Keratinocyte (primary cell): ENCODE measurements at regions not wholly inside any gene's neighbourhood (a gene's known extent, or its start where the extent isn't known, plus 50 kb on each side); places are given as distances from the start of the nearest gene placed in this dataset.

Source experiments
- EZH2 ChIP-seq: IDR thresholded peaks from one replicate; pipeline ENCODE4 v1.6.1; 2012; ENCODE audit warnings: inconsistent platforms, mild to moderate bottlenecking, low read length, moderate library complexity
- TF ChIP-seq, protein P1 (sequence below), 3 experiments: IDR thresholded peaks in 1 of 3; conservative IDR thresholded peaks in 1 of 3; optimal IDR thresholded peaks in 1 of 3; 2 replicates in 2 of 3; 3 replicates in 1 of 3; pipeline versions ENCODE3 to v1.5.1; 2011; ENCODE audit warnings: low read length in 3 of 3, mild to moderate bottlenecking in 3 of 3, moderate library complexity in 2 of 3, control low read depth in 1 of 3, inconsistent platforms in 1 of 3; ENCODE audit not compliant: insufficient read depth in 2 of 3; ENCODE audit errors: extremely low read depth in 1 of 3

GRCh38 chr12:107512391-107512790, 173.2 kb upstream of the PWP1 start:
- TF ChIP-seq, protein P1, sequence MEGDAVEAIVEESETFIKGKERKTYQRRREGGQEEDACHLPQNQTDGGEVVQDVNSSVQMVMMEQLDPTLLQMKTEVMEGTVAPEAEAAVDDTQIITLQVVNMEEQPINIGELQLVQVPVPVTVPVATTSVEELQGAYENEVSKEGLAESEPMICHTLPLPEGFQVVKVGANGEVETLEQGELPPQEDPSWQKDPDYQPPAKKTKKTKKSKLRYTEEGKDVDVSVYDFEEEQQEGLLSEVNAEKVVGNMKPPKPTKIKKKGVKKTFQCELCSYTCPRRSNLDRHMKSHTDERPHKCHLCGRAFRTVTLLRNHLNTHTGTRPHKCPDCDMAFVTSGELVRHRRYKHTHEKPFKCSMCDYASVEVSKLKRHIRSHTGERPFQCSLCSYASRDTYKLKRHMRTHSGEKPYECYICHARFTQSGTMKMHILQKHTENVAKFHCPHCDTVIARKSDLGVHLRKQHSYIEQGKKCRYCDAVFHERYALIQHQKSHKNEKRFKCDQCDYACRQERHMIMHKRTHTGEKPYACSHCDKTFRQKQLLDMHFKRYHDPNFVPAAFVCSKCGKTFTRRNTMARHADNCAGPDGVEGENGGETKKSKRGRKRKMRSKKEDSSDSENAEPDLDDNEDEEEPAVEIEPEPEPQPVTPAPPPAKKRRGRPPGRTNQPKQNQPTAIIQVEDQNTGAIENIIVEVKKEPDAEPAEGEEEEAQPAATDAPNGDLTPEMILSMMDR (optimal IDR thresholded peaks at IDR 0.05 in 1 of 3, IDR thresholded peaks at IDR 0.05 in 1 of 3, conservative IDR thresholded peaks at IDR 0.05 in 1 of 3; ENCODE audit: extremely low read depth in 1 of 3, insufficient read depth in 2 of 3, low read length in 3 of 3) = no peak
- no peak for TF ChIP-seq EZH2
